Stomach (tissue), 8 donors: ENCODE measurements at regions not wholly inside any gene's neighbourhood (a gene's known extent, or its start where the extent isn't known, plus 50 kb on each side); places are given as distances from the start of the nearest gene placed in this dataset.
"Not testable (repeated sequence)": the region's sequence is repeated elsewhere in the genome, so short reads cannot be mapped to it uniquely, and the experiment has no call there.

Experiments used
- DNase-seq, 2 donors: peaks; one replicate each; pipeline versions ENCODE4 v3.0.0 to v3.0.0-alpha.2; 2013 to 2019
- H3K27ac ChIP-seq, 5 donors: fragments of 200-600 bp in 4 of 5; sonication (generic) in 4 of 5; one replicate each; pipeline ENCODE4 v1.5.1; 2013 to 2019; ENCODE audit warnings: mild to moderate bottlenecking in 1 of 5, moderate library complexity in 1 of 5
- H3K27me3 ChIP-seq, 3 donors: fragments of 200-600 bp; sonication (generic); one replicate each; pipeline ENCODE4 v1.5.1; 2017 to 2019; ENCODE audit warnings: mixed run types in 1 of 3
- H3K36me3 ChIP-seq, 4 donors: fragments of 200-600 bp; sonication (generic); 1 replicate in 3 of 4; 2 replicates in 1 of 4; pipeline ENCODE4 v1.5.1; 2016 to 2019
- H3K4me1 ChIP-seq, 4 donors: fragments of 200-600 bp; sonication (generic); one replicate each; pipeline ENCODE4 v1.5.1; 2016 to 2019
- H3K4me3 ChIP-seq, 4 donors: fragments of 200-600 bp; sonication (generic) in 3 of 4; one replicate each; pipeline ENCODE4 v1.5.1; 2016 to 2019; ENCODE audit warnings: mild to moderate bottlenecking in 1 of 4
- H3K9me3 ChIP-seq, 4 donors: fragments of 200-600 bp; sonication (generic); one replicate each; pipeline ENCODE4 v1.5.1; 2016 to 2019
- CTCF ChIP-seq, 7 experiments: fragments of 450-650 bp in 4 of 7; fragments of 200-600 bp in 3 of 7; sonication (generic) in 3 of 7; IDR thresholded peaks; one replicate each; pipeline ENCODE4 v1.5.1; 2016 to 2019; ENCODE audit warnings: antibody characterized with exemption in 7 of 7, control low read depth in 2 of 7, mild to moderate bottlenecking in 1 of 7
- EP300 ChIP-seq: sonication (generic); formaldehyde crosslinking; IDR thresholded peaks from one replicate; pipeline ENCODE4 v1.6.1; 2017; ENCODE audit warnings: antibody characterized with exemption
- POLR2A ChIP-seq, 4 donors: fragments of 450-650 bp; IDR thresholded peaks; one replicate each; pipeline ENCODE4 v1.6.1; 2016; ENCODE audit warnings: antibody characterized with exemption in 4 of 4, control low read depth in 2 of 4, mild to moderate bottlenecking in 1 of 4, moderate library complexity in 1 of 4
- POLR2AphosphoS5 ChIP-seq, 3 donors: sonication (generic); formaldehyde crosslinking; IDR thresholded peaks; one replicate each; pipeline ENCODE4 v1.6.1; 2016; ENCODE audit warnings: antibody characterized with exemption in 3 of 3
- WGBS, 5 donors: extraction: QIAGEN DNeasy Blood & Tissue Kit in 3 of 5; methylation state at CpG; one replicate each; pipeline versions ENCODE4 v1.1.5 to v1.1.7; 2013 to 2018; 5-methylcytosine and 5-hydroxymethylcytosine counted together
- intact Hi-C: fragments of 100-400 bp; cut with DNase I; formaldehyde crosslinking; loops from one replicate; pipeline ENCODE4 v1.15.1; 2023; ENCODE audit warnings: low total_unique reads
- donor health status: healthy with polysubstance abuse.
- donor health status: Bipolar disorder and iron deficiency.
- donor health status: healthy.

DNA sequence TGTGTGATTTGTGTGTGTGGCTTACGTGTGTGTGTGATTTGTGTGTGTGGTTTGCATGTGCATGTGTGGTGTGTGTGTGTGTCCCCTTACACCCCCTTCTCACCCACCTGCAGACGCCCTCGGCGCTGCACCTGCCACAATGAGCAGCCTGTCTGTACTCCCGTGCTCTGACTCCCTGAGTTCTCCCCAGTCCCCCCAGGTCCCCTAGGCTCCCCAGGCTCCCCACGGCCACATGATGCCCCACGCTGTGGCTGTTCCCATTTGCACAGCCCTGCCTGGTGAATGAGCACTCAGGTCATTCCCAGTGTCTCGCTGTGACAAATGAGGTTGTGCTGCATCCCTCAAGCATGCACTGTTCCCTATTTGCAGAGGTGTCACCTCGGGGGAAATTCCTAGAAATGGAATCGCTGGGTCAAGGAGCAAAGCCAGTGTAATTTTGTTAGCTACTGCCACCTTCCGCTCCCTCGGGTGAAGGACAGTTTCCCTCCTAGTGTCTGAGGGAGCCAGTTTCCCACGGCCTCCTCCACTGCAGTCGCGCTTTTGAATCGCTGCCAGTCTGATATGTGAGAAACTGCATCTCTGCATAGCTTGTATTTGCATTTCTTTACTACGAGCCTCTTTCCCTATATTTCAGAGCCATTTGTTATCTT is 180.4 kb upstream of the FOXD4L5 start:
- intact Hi-C loops, H3K4me3 ChIP-seq, H3K27ac ChIP-seq, H3K36me3 ChIP-seq, H3K4me1 ChIP-seq, DNase-seq, H3K27me3 ChIP-seq: not testable (repeated sequence)
- H3K9me3 ChIP-seq, result peaks cover 0 to 32% (median 3%) of the 10 kb centered on the region in 4 donors
- WGBS, 5 donors, result 78 to 90% (median 87%) methylated on average over 12 to 17 of the region's 17 CpGs

DNA sequence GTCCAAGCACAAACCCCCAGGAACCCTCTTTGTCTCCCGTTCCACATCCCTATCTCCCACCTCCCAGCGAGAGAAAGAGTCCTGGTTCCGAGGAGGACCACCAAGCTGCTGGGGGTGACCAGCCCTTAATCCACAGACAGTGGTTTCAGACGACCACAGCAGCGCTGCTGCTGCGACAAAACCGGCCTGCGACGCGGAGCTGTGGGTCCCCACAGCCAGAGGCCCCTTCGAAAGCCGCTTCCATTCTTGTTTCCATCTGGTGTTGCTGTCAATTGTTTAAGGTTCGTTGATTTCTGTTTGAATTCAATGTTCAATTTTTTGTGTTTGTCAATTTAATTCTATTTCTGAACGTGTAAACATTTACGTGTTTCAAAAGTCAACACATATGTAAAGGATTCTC is 177.5 kb upstream of the FOXD4L5 start:
- H3K27ac ChIP-seq, H3K4me3 ChIP-seq, H3K4me1 ChIP-seq, H3K27me3 ChIP-seq, intact Hi-C loops, DNase-seq, H3K36me3 ChIP-seq: not testable (repeated sequence)
- WGBS, 5 donors, result 83 to 91% (median 86%) methylated on average over 14 to 15 of the region's 15 CpGs
- peaks cover 0 to 37% (median 11%) of the 10 kb centered on the region in 4 donors for H3K9me3 ChIP-seq

DNA sequence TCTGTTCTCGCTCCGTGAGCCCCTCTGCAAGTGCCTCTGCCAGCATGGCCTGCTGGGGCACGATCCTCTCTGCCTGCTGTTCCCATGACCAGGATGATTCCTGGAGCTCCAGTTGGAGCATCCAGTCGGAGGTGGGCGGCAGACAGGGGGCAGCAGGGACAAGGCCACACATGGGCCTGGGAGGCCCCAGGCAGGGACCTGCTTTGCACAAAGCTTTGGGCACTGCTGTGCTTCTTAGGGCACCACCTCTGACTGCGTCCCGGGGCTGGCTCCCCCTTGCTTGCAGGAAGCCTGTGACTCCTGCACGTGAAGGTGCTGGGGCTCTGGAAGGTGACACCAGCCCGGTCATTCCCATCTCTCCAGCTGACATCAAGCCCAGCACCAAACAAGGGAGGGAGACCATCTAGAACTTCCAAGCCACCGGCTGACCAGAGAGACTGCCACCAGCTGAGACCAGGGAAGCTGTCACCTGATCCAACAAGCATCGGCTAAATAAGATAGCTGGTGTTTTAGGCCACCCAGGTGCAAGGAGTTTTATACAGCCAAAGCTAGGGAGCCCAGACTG is 174.8 kb upstream of the FOXD4L5 start:
- no peak overlapping the region for H3K4me3 ChIP-seq
- no peaks in the 10 kb centered on the region for H3K4me1 ChIP-seq
- no peaks in the 10 kb centered on the region for H3K36me3 ChIP-seq
- intact Hi-C loops, result no loop called here
- no peaks in the 10 kb centered on the region for H3K27me3 ChIP-seq
- TF ChIP-seq POLR2A (IDR thresholded peaks at IDR 0.05) (no peak), CTCF (IDR thresholded peaks at IDR 0.05) (no peak), EP300 (no peak), POLR2AphosphoS5 (IDR thresholded peaks at IDR 0.05) (no peak)
- H3K9me3 ChIP-seq, result peaks cover 0 to 37% (median 11%) of the 10 kb centered on the region in 4 donors
- WGBS, 5 donors, result 70 to 94% (median 85%) methylated on average over 5 to 11 of the region's 11 CpGs
- H3K27ac ChIP-seq, result no peak overlapping the region
- DNase-seq, result no peak

GRCh38 chr9:65458992-65459391 is 174.0 kb upstream of the FOXD4L5 start:
- Histone ChIP-seq H3K27me3 (no peaks in the 10 kb centered on the region), H3K9me3 (peaks cover 0 to 37% (median 11%) of the 10 kb centered on the region in 4 donors), H3K27ac (no peak overlapping the region), H3K4me1 (no peaks in the 10 kb centered on the region), H3K4me3 (no peak overlapping the region), H3K36me3 (no peaks in the 10 kb centered on the region)
- TF ChIP-seq POLR2AphosphoS5 (IDR thresholded peaks at IDR 0.05) (no peak), EP300 (no peak), POLR2A (IDR thresholded peaks at IDR 0.05) (no peak), CTCF (IDR thresholded peaks at IDR 0.05) (no peak)
- WGBS, 5 donors, result 81 to 91% (median 89%) methylated on average over 7 to 10 of the region's 10 CpGs
- DNase-seq, result no peak
- intact Hi-C loops, result no loop called here

GRCh38 chr9:65458465-65458864 is 173.5 kb upstream of the FOXD4L5 start:
- Histone ChIP-seq H3K27me3 (no peaks in the 10 kb centered on the region), H3K9me3 (peaks cover 0 to 37% (median 11%) of the 10 kb centered on the region in 4 donors), H3K4me1 (no peaks in the 10 kb centered on the region), H3K36me3 (no peaks in the 10 kb centered on the region), H3K27ac (no peak overlapping the region), H3K4me3 (no peak overlapping the region)
- 87 to 95% (median 88%) methylated on average over 20 of the region's 20 CpGs for WGBS, 5 donors
- no peak for TF ChIP-seq POLR2A (IDR thresholded peaks at IDR 0.05)
- intact Hi-C loops, result no loop called here
- DNase-seq, result no peak

DNA sequence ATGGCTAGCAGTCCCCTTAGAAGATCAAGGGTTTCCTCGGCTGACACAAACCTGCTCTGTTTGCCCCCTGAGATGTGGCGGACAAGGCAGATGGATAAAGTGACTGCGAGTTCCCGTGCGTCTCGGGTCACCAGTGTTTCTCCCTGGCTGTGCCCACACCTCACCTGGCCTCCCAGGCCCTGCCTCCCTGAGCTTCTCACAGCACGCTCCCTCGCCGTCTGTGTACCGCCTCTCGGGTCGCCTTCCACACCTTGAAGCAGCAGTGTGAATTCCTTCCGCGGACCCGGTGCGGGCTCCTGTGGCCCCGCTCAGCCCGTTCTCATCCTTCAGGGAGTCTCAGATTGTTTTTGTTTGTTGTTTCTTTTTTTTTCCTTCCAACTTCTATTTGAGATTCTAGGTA is 172.0 kb upstream of the FOXD4L5 start:
- H3K4me3 ChIP-seq, H3K27ac ChIP-seq, H3K36me3 ChIP-seq, DNase-seq, H3K27me3 ChIP-seq, H3K4me1 ChIP-seq, intact Hi-C loops: not testable (repeated sequence)
- peaks cover 0 to 30% (median 11%) of the 10 kb centered on the region in 4 donors for H3K9me3 ChIP-seq
- 92% methylated on average over 18 of the region's 18 CpGs for WGBS, 5 donors

DNA sequence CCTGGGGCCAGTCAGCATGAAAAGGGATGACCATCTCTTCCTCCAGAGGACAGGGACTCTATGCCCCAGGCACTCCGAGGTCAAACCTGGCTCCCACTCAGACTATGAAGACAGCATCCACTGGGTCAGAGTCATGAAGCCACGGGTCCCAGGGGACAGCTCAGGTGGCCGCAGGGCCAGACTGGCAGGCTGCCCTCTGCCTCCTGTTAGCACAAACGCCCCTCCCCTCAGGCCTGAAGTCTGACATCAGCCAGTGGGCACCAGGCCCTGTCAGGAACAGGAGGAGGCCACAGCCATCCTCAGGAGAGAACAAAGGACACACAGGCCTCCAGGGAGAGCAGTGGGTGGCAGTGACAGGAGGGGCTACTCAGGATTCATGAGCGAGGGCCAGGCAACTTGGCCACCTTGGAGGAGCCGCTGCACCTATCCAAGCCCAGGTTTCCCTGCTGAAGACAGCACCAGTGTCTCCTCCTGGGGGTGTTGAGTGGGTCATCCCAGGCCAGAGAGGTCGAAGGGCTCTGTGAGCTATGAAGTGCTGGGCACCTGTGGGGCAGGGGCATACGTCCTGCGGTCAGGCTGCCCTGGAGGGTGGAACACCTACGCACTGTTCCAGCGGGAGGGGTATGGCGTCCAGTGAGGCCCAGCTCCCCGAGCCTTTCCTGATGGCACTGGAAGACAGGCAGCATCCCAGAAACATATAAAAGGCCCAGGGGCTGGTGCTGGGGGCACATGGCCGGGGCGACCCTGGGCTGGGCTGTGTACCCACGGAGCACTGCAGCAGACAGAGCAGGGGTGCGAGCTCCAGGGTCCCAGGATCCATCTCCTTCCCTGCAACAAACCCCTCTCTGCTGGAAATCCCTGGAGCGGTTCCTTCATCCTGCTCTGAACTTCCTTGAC is 171.0 kb upstream of the FOXD4L5 start:
- intact Hi-C loops, H3K27me3 ChIP-seq, H3K4me3 ChIP-seq, DNase-seq, H3K27ac ChIP-seq, H3K4me1 ChIP-seq, H3K36me3 ChIP-seq: not testable (repeated sequence)
- peaks cover 0 to 26% (median 11%) of the 10 kb centered on the region in 4 donors for H3K9me3 ChIP-seq
- 70 to 80% (median 76%) methylated on average over 14 to 18 of the region's 18 CpGs for WGBS, 5 donors

DNA sequence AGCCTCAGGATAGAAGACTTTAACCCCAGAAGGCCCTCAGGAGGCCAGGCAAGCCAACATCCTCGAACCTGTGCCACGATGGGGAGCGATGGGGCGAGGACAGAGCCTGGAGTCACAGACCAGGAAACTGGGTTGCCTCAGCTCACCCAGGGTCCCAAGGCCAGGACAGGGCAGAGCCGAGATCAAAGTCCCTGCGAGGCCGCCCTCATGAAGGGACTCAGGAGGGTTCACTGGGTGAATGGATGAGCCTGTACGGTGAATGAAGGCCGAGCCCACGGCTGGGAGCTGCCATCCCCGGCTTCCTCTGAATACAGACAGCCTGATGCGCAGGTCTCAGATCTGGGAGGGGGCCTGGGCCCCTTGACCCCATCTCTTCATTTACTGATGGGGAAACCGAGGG is 170.1 kb upstream of the FOXD4L5 start:
- peaks cover 0 to 22% (median 11%) of the 10 kb centered on the region in 4 donors for H3K9me3 ChIP-seq
- intact Hi-C loops, H3K36me3 ChIP-seq, DNase-seq, H3K27me3 ChIP-seq, H3K27ac ChIP-seq, H3K4me1 ChIP-seq, H3K4me3 ChIP-seq: not testable (repeated sequence)
- 76 to 85% (median 78%) methylated on average over 5 to 13 of the region's 13 CpGs for WGBS, 5 donors

- peaks cover 0 to 21% (median 13%) of the 10 kb centered on the region in 4 donors for H3K9me3 ChIP-seq
- DNase-seq, H3K27ac ChIP-seq, intact Hi-C loops, H3K4me1 ChIP-seq, H3K27me3 ChIP-seq, H3K36me3 ChIP-seq, H3K4me3 ChIP-seq: not testable (repeated sequence)
- 73 to 89% (median 77%) methylated on average over 2 to 13 of the region's 13 CpGs for WGBS, 5 donors
Observed at GRCh38 chr9:65454666-65455065, 169.7 kb upstream of the FOXD4L5 start.
